GM12873 (cell line): ENCODE measurements at regions not wholly inside any gene's neighbourhood (a gene's known extent, or its start where the extent isn't known, plus 50 kb on each side); places are given as distances from the start of the nearest gene placed in this dataset.

Experiments
- CTCF ChIP-seq: IDR thresholded peaks from 2 replicates; pipeline ENCODE4 v1.5.1; 2012; ENCODE audit warnings: low read depth, mild to moderate bottlenecking, moderate library complexity, low read length, control low read depth; ENCODE audit not compliant: insufficient read depth; ENCODE audit errors: missing control alignments

GRCh38 chr17:37801171-37801570 lies 56.3 kb upstream of the HNF1B start:
- no peak for TF ChIP-seq CTCF

- TF ChIP-seq CTCF: no peak
These were observed 52.3 kb upstream of the HNF1B start for GRCh38 chr17:37797206-37797605.

- no peak for TF ChIP-seq CTCF
These were observed 51.2 kb upstream of the HNF1B start for GRCh38 chr17:37796076-37796475.
